Upper lobe of right lung (tissue), 1 donor: ENCODE measurements at regions not wholly inside any gene's neighbourhood (a gene's known extent, or its start where the extent isn't known, plus 50 kb on each side); places are given as distances from the start of the nearest gene placed in this dataset.

ENCODE experiments used
- ATAC-seq: fragments of 200-7000 bp; cut with Tn5 transposase; one replicate; pipeline ENCODE4 v1.9.1; 2020; ENCODE audit warnings: mild to moderate bottlenecking, moderate library complexity
- DNase-seq: peaks from one replicate; pipeline ENCODE4 v3.0.0-alpha.2; 2020
- H3K27ac ChIP-seq: fragments of 200-600 bp; one replicate; pipeline ENCODE4 v1.8.0; 2022
- H3K27me3 ChIP-seq: fragments of 200-600 bp; one replicate; pipeline ENCODE4 v1.8.0; 2022; ENCODE audit warnings: mild to moderate bottlenecking
- H3K36me3 ChIP-seq: fragments of 200-600 bp; one replicate; pipeline ENCODE4 v1.8.0; 2022
- H3K4me1 ChIP-seq: fragments of 200-600 bp; one replicate; pipeline ENCODE4 v1.8.0; 2022
- H3K4me3 ChIP-seq: fragments of 200-600 bp; one replicate; pipeline ENCODE4 v1.8.0; 2022; ENCODE audit warnings: mild to moderate bottlenecking
- H3K9me3 ChIP-seq: fragments of 200-600 bp; one replicate; pipeline ENCODE4 v1.8.0; 2022
- intact Hi-C: fragments of 100-400 bp; cut with DNase I; formaldehyde crosslinking; loops from one replicate; pipeline ENCODE4 v1.11.0; 2022
- TF ChIP-seq, protein P1 (sequence below): fragments of 200-600 bp; IDR thresholded peaks from one replicate; pipeline ENCODE4 v1.8.0; 2022; ENCODE audit warnings: antibody characterized with exemption
- donor health status: DM: no; HTN: yes; CAD: no; lungs with severe emphysema.

DNA sequence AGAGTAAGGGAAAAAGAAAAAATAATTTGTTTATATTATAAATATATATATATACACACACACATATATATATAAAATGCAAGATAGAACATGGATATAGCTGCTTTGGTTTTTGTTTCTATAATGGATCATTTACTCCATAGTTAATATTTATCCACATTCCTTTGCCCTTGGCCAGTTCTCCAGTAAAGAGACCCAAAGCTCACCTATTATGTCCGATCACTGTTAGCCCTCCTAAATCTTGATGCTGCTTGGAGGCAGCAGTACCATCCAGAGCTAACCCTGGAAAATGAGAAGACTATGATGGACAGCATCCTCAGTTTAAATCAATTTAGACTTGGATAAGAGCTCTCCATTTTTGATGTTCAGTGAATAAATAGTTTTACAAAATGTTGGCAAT is 407.7 kb downstream of the PLPP3 start:
- no peak overlapping the region for H3K27ac ChIP-seq
- intact Hi-C loops, result no loop called here
- no peak for ATAC-seq
- H3K4me1 ChIP-seq, result no peaks in the 10 kb centered on the region
- H3K36me3 ChIP-seq, result no peaks in the 10 kb centered on the region
- no peaks in the 10 kb centered on the region for H3K27me3 ChIP-seq
- TF ChIP-seq, protein P1, sequence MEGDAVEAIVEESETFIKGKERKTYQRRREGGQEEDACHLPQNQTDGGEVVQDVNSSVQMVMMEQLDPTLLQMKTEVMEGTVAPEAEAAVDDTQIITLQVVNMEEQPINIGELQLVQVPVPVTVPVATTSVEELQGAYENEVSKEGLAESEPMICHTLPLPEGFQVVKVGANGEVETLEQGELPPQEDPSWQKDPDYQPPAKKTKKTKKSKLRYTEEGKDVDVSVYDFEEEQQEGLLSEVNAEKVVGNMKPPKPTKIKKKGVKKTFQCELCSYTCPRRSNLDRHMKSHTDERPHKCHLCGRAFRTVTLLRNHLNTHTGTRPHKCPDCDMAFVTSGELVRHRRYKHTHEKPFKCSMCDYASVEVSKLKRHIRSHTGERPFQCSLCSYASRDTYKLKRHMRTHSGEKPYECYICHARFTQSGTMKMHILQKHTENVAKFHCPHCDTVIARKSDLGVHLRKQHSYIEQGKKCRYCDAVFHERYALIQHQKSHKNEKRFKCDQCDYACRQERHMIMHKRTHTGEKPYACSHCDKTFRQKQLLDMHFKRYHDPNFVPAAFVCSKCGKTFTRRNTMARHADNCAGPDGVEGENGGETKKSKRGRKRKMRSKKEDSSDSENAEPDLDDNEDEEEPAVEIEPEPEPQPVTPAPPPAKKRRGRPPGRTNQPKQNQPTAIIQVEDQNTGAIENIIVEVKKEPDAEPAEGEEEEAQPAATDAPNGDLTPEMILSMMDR, result no peak
- no peak overlapping the region for H3K4me3 ChIP-seq
- no peak for DNase-seq
- H3K9me3 ChIP-seq, result no peaks in the 10 kb centered on the region

DNA sequence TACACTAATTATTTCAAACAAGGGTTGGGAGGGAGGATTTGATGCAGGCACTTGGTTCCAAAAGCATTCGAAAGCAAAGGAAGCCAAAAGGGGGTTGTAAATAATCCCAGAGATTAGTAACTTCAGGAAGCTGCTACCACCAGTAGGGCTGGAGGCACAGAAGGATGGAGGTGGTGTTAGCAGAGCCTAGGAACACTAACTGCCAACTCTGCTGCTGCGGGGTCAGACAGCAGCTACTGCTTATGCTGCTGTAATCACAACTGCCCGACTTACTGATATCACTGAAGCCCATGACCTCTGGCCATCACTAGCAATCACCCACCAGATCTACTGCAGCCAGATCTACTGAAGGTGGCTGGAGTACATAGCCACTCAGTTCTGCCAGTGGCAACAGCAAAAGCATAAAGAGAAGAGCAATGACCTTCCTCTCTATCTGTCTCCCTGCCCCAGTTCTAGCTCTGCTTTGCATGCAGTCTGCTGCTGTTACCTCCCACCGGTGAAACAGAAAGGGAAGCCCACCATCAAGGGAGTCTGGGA is 408.5 kb downstream of the PLPP3 start:
- Histone ChIP-seq H3K36me3 (no peaks in the 10 kb centered on the region), H3K27me3 (no peaks in the 10 kb centered on the region), H3K9me3 (no peaks in the 10 kb centered on the region), H3K4me3 (no peak overlapping the region), H3K4me1 (no peaks in the 10 kb centered on the region), H3K27ac (no peak overlapping the region)
- ATAC-seq (no peak), DNase-seq (no peak)
- TF ChIP-seq, protein P1, result no peak
- intact Hi-C loops, result no loop called here

DNA sequence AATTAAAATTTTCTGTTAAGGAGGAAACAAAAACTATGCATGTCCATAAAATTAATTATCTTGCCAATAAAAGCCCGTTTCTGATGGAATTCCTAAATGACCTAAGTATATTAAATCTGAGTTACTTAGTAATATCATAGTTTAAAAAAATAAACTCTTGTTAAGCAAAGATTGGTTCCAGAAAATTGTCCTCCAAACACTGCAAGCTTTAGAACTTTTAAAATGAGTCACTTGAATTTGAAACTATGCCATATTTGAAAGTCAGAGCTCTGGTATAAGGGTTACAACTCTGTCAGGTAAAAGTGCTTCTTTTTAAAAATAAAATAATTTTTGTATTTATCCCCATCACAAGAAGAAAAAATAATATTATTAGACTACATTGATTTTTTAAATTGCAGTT is 409.5 kb downstream of the PLPP3 start:
- H3K9me3 ChIP-seq, result no peaks in the 10 kb centered on the region
- intact Hi-C loops, result no loop called here
- no peak overlapping the region for H3K4me3 ChIP-seq
- TF ChIP-seq, protein P1, result no peak
- no peak overlapping the region for H3K27ac ChIP-seq
- no peak for DNase-seq
- ATAC-seq, result no peak
- no peaks in the 10 kb centered on the region for H3K27me3 ChIP-seq
- H3K4me1 ChIP-seq, result no peaks in the 10 kb centered on the region
- no peaks in the 10 kb centered on the region for H3K36me3 ChIP-seq

DNA sequence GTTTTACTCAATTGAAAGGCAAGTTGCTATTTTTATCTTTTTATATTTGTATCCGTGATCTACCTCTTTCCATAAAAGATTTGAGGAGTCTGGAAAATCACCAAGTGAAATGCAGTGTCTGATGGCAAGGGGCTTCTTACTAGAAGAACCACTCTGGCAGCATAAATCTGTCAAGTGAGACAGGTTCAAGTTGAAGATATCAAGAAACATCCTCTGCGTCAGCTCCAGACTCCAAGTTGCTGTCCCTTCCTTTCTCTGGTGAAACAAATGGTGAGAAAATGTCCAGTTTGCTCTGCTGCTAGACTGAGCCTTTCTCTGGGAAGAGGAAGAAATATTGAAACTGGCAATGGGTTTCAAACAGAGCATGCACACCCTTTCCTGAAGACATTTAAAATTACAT is 411.2 kb downstream of the PLPP3 start:
- intact Hi-C loops, result no loop called here
- no peaks in the 10 kb centered on the region for H3K9me3 ChIP-seq
- H3K36me3 ChIP-seq, result no peaks in the 10 kb centered on the region
- H3K4me3 ChIP-seq, result no peak overlapping the region
- no peaks in the 10 kb centered on the region for H3K27me3 ChIP-seq
- TF ChIP-seq, protein P1, result no peak
- ATAC-seq (no peak), DNase-seq (no peak)
- H3K27ac ChIP-seq, result no peak overlapping the region
- no peaks in the 10 kb centered on the region for H3K4me1 ChIP-seq

DNA sequence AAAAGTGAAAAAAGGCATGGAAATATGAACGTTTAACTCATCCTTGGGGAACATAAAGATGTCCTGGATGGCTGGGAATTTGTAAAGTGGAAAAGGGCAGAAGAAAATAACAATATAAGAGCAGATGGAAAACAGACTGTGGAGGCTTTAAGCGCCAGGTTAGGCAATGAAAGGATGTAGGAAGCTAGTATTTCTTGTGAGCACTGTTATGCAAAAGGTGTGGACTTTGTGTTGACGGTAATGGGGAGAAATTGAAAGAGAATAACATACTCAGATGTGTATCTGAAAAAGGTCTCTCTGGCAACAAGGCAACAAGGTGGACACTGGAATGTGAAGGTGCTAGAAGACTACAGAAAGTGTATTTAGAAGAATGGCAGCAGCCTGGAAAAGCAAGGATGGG is 411.8 kb downstream of the PLPP3 start:
- Histone ChIP-seq H3K27me3 (no peaks in the 10 kb centered on the region), H3K36me3 (no peaks in the 10 kb centered on the region), H3K27ac (no peak overlapping the region), H3K4me3 (no peak overlapping the region), H3K4me1 (no peaks in the 10 kb centered on the region), H3K9me3 (no peaks in the 10 kb centered on the region)
- no peak for ATAC-seq
- intact Hi-C loops, result no loop called here
- TF ChIP-seq, protein P1, result no peak
- no peak for DNase-seq

DNA sequence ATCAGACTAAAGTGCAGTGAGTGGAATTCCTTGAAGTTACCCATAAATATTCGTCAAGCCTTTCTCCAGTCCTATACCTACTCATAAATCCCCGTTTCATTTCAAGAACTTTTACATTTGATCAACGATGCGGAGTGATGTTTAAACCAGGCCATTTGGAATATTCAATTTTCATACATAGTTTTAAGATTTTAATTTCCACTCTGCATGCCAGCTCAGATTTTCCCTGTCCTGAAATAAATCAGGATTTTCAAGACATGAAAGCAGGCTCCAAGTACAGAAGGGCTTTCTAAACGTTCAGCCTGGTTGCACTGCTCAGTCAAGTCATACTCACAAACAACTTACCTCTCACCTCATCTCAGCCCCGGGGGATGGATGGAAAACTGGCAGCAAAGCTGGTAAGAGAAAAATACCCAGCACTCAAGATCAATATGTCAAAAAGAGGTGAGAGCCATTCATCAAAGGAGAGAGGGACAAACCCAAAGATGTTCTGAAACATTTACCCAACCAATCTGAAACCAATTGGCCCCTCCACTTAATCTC is 418.5 kb downstream of the PLPP3 start:
- H3K27ac ChIP-seq, result no peak overlapping the region
- intact Hi-C loops, result no loop called here
- TF ChIP-seq, protein P1, result no peak
- no peaks in the 10 kb centered on the region for H3K27me3 ChIP-seq
- no peaks in the 10 kb centered on the region for H3K9me3 ChIP-seq
- no peaks in the 10 kb centered on the region for H3K36me3 ChIP-seq
- no peak for DNase-seq
- no peak for ATAC-seq
- H3K4me3 ChIP-seq, result no peak overlapping the region
- H3K4me1 ChIP-seq, result no peaks in the 10 kb centered on the region
